AG10803 (cell line): ENCODE measurements at regions not wholly inside any gene's neighbourhood (a gene's known extent, or its start where the extent isn't known, plus 50 kb on each side); places are given as distances from the start of the nearest gene placed in this dataset.
A peak's percentile ranks its signal among the peaks of the same experiment; 100 is the strongest.

Experiments
- DNase-seq: peaks from one replicate; pipeline ENCODE4 v3.0.0; 2010; ENCODE audit warnings: low read depth
- H3K4me3 ChIP-seq: 2 replicates; pipeline ENCODE4 v1.5.1; 2011; ENCODE audit warnings: mild to moderate bottlenecking, low read length, control low read depth
- CTCF ChIP-seq: conservative IDR thresholded peaks from 2 replicates; pipeline ENCODE4 v1.5.1; 2011; ENCODE audit warnings: mild to moderate bottlenecking, low read length, control low read depth, inconsistent platforms

GRCh38 chr17:27974531-27975145 lies 67.8 kb upstream of the NLK start:
- DNase-seq = no peak
- no peak overlapping the region for H3K4me3 ChIP-seq
- no peak for TF ChIP-seq CTCF

- DNase-seq = no peak
These were observed 67.1 kb upstream of the NLK start for GRCh38 chr17:27975146-27976011.

DNA sequence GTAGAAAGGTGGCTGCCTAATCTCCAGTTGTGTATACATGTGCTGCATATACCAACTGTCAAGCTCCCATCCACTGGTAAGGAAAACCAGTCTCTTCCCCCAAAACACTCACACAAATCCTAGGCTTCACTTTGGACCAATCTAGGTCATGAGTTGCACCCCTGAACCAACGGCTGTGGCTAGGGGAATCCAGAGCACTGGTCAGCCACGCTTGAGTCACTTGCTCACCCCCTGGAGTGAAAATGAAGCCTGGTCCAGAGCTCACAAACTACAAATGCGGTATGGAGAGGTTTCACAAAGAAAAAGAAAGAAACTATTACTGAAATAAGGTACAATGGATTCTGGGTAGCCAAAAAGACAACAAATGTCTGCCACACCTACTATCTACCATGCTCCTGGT lies 66.1 kb upstream of the NLK start:
- no peak overlapping the region for H3K4me3 ChIP-seq
- no peak for DNase-seq
- TF ChIP-seq CTCF = no peak

More at GRCh38 chr17:27975146-27976011, 67.1 kb upstream of the NLK start:
- no peak overlapping the region for H3K4me3 ChIP-seq
- TF ChIP-seq CTCF = no peak

GRCh38 chr17:27977751-27978688 lies 64.5 kb upstream of the NLK start:
- no peak for TF ChIP-seq CTCF
- DNase-seq = no peak
- H3K4me3 ChIP-seq = no peak overlapping the region

DNA sequence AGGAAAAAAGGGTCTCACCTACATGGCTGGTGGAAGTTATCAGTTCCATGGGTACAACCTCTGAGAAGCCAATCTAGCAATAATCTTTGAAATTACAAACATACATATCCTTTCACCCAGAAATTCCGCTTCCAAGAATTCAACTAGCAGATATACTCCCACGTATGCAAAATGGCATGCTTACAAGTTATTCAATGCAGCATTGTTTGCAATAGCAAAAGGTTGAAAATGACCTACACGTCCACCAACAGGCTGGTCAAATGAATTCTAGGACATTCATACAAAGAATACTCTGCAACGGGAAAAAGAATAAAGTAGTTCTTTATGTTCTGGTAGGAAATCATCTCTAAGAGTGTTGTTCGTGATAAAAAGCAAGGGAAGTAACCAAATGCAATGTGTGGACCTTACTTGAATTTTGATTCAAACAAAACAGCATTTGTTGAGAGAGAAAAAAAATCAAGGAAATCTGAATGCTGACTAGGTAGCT lies 63.7 kb upstream of the NLK start:
- no peak overlapping the region for H3K4me3 ChIP-seq
- no peak for TF ChIP-seq CTCF
- no peak for DNase-seq

- no peak for TF ChIP-seq CTCF
- H3K4me3 ChIP-seq = no peak overlapping the region
- peak; percentile 48 for DNase-seq
These were observed 62.4 kb upstream of the NLK start for GRCh38 chr17:27980043-27980442.
